ENCODE measurements at regions not wholly inside any gene's neighbourhood (a gene's known extent, or its start where the extent isn't known, plus 50 kb on each side); places are given as distances from the start of the nearest gene placed in this dataset.

DNA sequence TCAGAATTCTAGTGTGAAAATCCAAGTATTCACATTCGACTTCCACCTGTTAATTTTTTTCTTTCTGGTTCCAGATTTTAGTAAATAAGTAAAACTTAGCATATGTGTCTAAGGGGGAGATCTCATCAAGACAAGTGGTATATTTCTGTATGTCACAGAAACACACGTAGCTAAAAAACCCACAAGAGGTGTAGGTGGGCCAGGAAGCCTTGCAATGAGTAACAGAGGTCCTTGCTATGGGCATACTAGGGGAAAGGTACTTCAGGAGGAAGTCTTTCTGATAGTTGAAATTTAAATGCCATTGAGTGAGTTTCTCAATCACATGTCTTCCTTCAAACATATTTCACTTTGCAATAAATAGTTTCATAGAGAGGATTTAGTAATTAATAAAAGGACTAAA is 315.8 kb downstream of the MID1IP1 start:
- no peak overlapping the region for H3K4me2 ChIP-seq (ENCODE audit: unreplicated experiment)
- H3K4me1 ChIP-seq (ENCODE audit: insufficient read depth): no peaks in the 10 kb centered on the region
- no peaks in the 10 kb centered on the region for H3K36me3 ChIP-seq (ENCODE audit: low read depth)
- no peaks in the 10 kb centered on the region for H3K9me3 ChIP-seq (ENCODE audit: low read depth)
- no peaks in the 10 kb centered on the region for H3F3A ChIP-seq (ENCODE audit: insufficient read depth)
- DNase-seq: no peak
- no peaks in the 10 kb centered on the region for H3K79me2 ChIP-seq (ENCODE audit: insufficient read depth)
- H3K27ac ChIP-seq: no peak overlapping the region
- TF ChIP-seq EZH2phosphoT487 (IDR thresholded peaks at IDR 0.05; ENCODE audit: insufficient read depth, low read depth) (no peak), EZH2 (IDR thresholded peaks at IDR 0.05; ENCODE audit: insufficient read depth, poor library complexity, severe bottlenecking) (no peak)
- in situ Hi-C loops (cut with MboI): no loop called here
- H2AFZ ChIP-seq: no peak overlapping the region
- no peaks in the 10 kb centered on the region for H3K9me2 ChIP-seq (ENCODE audit: insufficient read depth)
- 14 to 28% methylated on average over 2 of the region's 2 CpGs for WGBS, 2 experiments (ENCODE audit: low coverage in 1 of 2, low lambda C conversion rate in 2 of 2, missing lambda C conversion rate in 2 of 2)
- H3K9ac ChIP-seq: no peak overlapping the region
- H3K27me3 ChIP-seq (replicated peaks; ENCODE audit: insufficient read depth): no peaks in the 10 kb centered on the region
- no peaks in the 10 kb centered on the region for H4K20me1 ChIP-seq (ENCODE audit: insufficient read depth)
- H3K4me3 ChIP-seq: no peak overlapping the region

DNA sequence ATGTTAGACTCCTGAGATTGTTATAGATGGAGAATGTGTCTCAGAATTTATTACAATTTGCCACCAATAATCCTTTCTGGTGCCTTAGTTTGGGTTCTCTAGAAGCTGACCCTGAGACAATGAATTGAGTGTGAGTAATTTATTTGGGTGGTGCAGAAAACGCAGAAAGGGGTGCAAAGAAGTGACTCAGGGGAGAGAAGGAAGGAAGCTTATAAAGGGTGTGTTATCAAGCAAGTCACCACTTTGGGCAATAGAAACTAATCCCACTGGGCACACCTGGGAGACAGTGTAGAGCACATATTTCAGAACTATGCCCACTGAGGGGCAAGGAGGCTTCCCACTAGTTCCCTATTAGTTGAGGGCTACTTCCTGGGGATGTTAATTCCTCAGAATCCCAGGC is 320.6 kb downstream of the MID1IP1 start:
- H4K20me1 ChIP-seq (ENCODE audit: insufficient read depth): no peaks in the 10 kb centered on the region
- H3K79me2 ChIP-seq (ENCODE audit: insufficient read depth): no peaks in the 10 kb centered on the region
- H3F3A ChIP-seq (ENCODE audit: insufficient read depth): no peaks in the 10 kb centered on the region
- no peaks in the 10 kb centered on the region for H3K9me3 ChIP-seq (ENCODE audit: low read depth)
- no peaks in the 10 kb centered on the region for H3K9me2 ChIP-seq (ENCODE audit: insufficient read depth)
- TF ChIP-seq EZH2phosphoT487 (IDR thresholded peaks at IDR 0.05; ENCODE audit: insufficient read depth, low read depth) (no peak), EZH2 (IDR thresholded peaks at IDR 0.05; ENCODE audit: insufficient read depth, poor library complexity, severe bottlenecking) (no peak)
- H3K9ac ChIP-seq: no peak overlapping the region
- no peak overlapping the region for H2AFZ ChIP-seq
- in situ Hi-C loops (cut with MboI): no loop called here
- no peak for DNase-seq
- H3K4me3 ChIP-seq: no peak overlapping the region
- no peak overlapping the region for H3K4me2 ChIP-seq (ENCODE audit: unreplicated experiment)
- no peak overlapping the region for H3K27ac ChIP-seq
- H3K4me1 ChIP-seq (ENCODE audit: insufficient read depth): no peaks in the 10 kb centered on the region
- H3K36me3 ChIP-seq (ENCODE audit: low read depth): no peaks in the 10 kb centered on the region
- H3K27me3 ChIP-seq (replicated peaks; ENCODE audit: insufficient read depth): no peaks in the 10 kb centered on the region
- 38 to 42% methylated on average over 1 of the region's 1 CpG for WGBS, 2 experiments (ENCODE audit: low coverage in 1 of 2, low lambda C conversion rate in 2 of 2, missing lambda C conversion rate in 2 of 2)

DNA sequence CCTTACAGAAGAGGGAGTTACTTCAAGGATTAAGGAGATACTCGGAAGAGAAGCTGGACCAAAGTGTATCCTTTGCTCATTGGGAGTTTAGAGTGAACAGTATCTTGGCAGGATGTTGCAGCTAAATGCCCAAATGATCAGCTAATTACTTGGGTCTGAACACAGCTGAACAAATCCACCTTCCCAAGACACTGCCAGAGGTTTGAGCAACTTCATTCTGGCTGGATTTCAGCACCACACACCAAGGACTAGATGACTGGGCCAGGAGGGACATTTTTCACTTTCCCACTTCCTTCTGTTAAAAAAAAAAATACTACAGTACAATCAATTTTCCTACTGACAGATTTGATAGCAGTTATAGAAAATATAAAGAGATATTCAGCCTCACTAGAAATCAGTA is 324.6 kb downstream of the MID1IP1 start:
- no peak overlapping the region for H2AFZ ChIP-seq
- no peak for DNase-seq
- H3K4me1 ChIP-seq (ENCODE audit: insufficient read depth): no peaks in the 10 kb centered on the region
- no peaks in the 10 kb centered on the region for H3F3A ChIP-seq (ENCODE audit: insufficient read depth)
- WGBS, 2 experiments (ENCODE audit: low coverage in 1 of 2, low lambda C conversion rate in 2 of 2, missing lambda C conversion rate in 2 of 2): 9 to 10% methylated on average over 1 of the region's 1 CpG
- no peaks in the 10 kb centered on the region for H3K9me2 ChIP-seq (ENCODE audit: insufficient read depth)
- no peak overlapping the region for H3K9ac ChIP-seq
- in situ Hi-C loops (cut with MboI): no loop called here
- H3K9me3 ChIP-seq (ENCODE audit: low read depth): no peaks in the 10 kb centered on the region
- TF ChIP-seq EZH2 (IDR thresholded peaks at IDR 0.05; ENCODE audit: insufficient read depth, poor library complexity, severe bottlenecking) (no peak), EZH2phosphoT487 (IDR thresholded peaks at IDR 0.05; ENCODE audit: insufficient read depth, low read depth) (no peak)
- no peak overlapping the region for H3K4me3 ChIP-seq
- H3K27ac ChIP-seq: no peak overlapping the region
- no peak overlapping the region for H3K4me2 ChIP-seq (ENCODE audit: unreplicated experiment)
- H4K20me1 ChIP-seq (ENCODE audit: insufficient read depth): no peaks in the 10 kb centered on the region
- H3K36me3 ChIP-seq (ENCODE audit: low read depth): no peaks in the 10 kb centered on the region
- no peaks in the 10 kb centered on the region for H3K27me3 ChIP-seq (replicated peaks; ENCODE audit: insufficient read depth)
- H3K79me2 ChIP-seq (ENCODE audit: insufficient read depth): no peaks in the 10 kb centered on the region

DNA sequence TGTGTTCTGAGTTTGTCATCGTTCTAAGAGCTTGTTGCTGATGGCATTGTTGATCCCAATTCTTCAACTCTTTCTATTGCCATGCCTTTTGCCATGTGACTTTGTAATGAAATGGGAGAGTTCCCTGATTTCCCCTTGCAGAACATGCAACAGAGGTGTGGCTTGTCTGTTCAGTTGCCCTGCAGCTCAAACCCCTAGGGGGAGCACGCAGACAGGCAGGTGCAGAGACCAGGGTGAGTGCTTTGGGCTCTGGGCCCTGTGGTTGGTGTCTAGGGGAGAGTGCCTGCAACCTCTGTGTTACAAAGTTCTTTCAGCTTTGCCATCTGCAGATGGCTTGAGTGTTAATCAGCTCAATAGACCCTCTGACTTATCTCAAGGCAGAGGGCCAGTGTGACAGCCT is 332.7 kb downstream of the MID1IP1 start:
- in situ Hi-C loops (cut with MboI): no loop called here
- H3K27ac ChIP-seq: no peak overlapping the region
- H3K9me3 ChIP-seq (ENCODE audit: low read depth): no peaks in the 10 kb centered on the region
- no peak overlapping the region for H3K4me2 ChIP-seq (ENCODE audit: unreplicated experiment)
- no peaks in the 10 kb centered on the region for H3F3A ChIP-seq (ENCODE audit: insufficient read depth)
- DNase-seq: no peak
- H3K27me3 ChIP-seq (replicated peaks; ENCODE audit: insufficient read depth): no peaks in the 10 kb centered on the region
- no peak overlapping the region for H3K9ac ChIP-seq
- H4K20me1 ChIP-seq (ENCODE audit: insufficient read depth): no peaks in the 10 kb centered on the region
- no peak overlapping the region for H3K4me3 ChIP-seq
- TF ChIP-seq EZH2phosphoT487 (IDR thresholded peaks at IDR 0.05; ENCODE audit: insufficient read depth, low read depth): no peak
- H3K36me3 ChIP-seq (ENCODE audit: low read depth): no peaks in the 10 kb centered on the region
- WGBS, 2 experiments (ENCODE audit: low coverage in 1 of 2, low lambda C conversion rate in 2 of 2, missing lambda C conversion rate in 2 of 2): 22 to 29% methylated on average over 2 of the region's 2 CpGs
- H3K9me2 ChIP-seq (ENCODE audit: insufficient read depth): no peaks in the 10 kb centered on the region
- no peak overlapping the region for H2AFZ ChIP-seq
- H3K4me1 ChIP-seq (ENCODE audit: insufficient read depth): no peaks in the 10 kb centered on the region
- no peaks in the 10 kb centered on the region for H3K79me2 ChIP-seq (ENCODE audit: insufficient read depth)

DNA sequence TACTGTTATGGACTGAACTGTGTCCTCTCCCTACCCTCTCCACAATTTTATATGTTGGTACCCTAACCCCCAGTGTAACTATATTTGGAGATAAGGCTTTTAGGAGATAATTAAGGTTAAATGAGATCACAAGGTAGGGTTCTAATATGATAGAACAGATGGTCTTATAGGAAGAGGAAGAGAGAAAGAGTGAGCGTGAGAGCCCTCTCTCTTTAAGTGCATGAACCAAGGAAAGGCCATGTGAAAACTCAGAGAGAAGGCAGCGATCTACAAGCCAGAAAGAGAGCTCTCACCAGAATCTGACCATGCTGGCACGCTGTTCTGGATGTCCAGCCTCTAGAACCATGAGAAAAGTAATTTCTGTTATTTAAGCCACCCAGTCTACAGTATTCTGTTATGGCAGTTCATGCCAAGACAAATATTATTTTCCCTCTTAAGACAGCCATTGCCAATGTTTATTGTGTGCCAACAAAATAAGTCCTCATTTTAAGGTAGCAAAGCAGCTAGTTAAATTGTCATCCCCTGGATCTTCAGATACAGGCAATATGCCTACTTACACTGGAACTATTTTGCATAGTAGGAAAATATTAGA is 336.2 kb downstream of the MID1IP1 start:
- no peak overlapping the region for H3K4me2 ChIP-seq (ENCODE audit: unreplicated experiment)
- H4K20me1 ChIP-seq (ENCODE audit: insufficient read depth): no peaks in the 10 kb centered on the region
- no peaks in the 10 kb centered on the region for H3K4me1 ChIP-seq (ENCODE audit: insufficient read depth)
- H3K9ac ChIP-seq: no peak overlapping the region
- H3K9me3 ChIP-seq (ENCODE audit: low read depth): no peaks in the 10 kb centered on the region
- H3K79me2 ChIP-seq (ENCODE audit: insufficient read depth): no peaks in the 10 kb centered on the region
- H3K27me3 ChIP-seq (replicated peaks; ENCODE audit: insufficient read depth): no peaks in the 10 kb centered on the region
- H3K4me3 ChIP-seq: no peak overlapping the region
- no peak for DNase-seq
- H3K36me3 ChIP-seq (ENCODE audit: low read depth): no peaks in the 10 kb centered on the region
- WGBS, 2 experiments (ENCODE audit: low coverage in 1 of 2, low lambda C conversion rate in 2 of 2, missing lambda C conversion rate in 2 of 2): 29 to 31% methylated on average over 3 of the region's 3 CpGs
- no peaks in the 10 kb centered on the region for H3K9me2 ChIP-seq (ENCODE audit: insufficient read depth)
- H2AFZ ChIP-seq: no peak overlapping the region
- in situ Hi-C loops (cut with MboI): no loop called here
- no peaks in the 10 kb centered on the region for H3F3A ChIP-seq (ENCODE audit: insufficient read depth)
- TF ChIP-seq EZH2phosphoT487 (IDR thresholded peaks at IDR 0.05; ENCODE audit: insufficient read depth, low read depth) (no peak), EZH2 (IDR thresholded peaks at IDR 0.05; ENCODE audit: insufficient read depth, poor library complexity, severe bottlenecking) (no peak)
- no peak overlapping the region for H3K27ac ChIP-seq
